HG02759 (cell line): ENCODE measurements at regions not wholly inside any gene's neighbourhood (a gene's known extent, or its start where the extent isn't known, plus 50 kb on each side); places are given as distances from the start of the nearest gene placed in this dataset.

Source experiments
- ATAC-seq: cut with Tn5 transposase; IDR thresholded peaks from one replicate; pipeline ENCODE4 v1.9.1; 2021; ENCODE audit warnings: mild to moderate bottlenecking, moderate library complexity; ENCODE audit not compliant: unreplicated experiment

- ATAC-seq, result no peak
Observed at GRCh38 chr1:234750922-234751627, 141.1 kb upstream of the IRF2BP2 start.

GRCh38 chr1:234748713-234749112 is 138.7 kb upstream of the IRF2BP2 start:
- ATAC-seq, result no peak

GRCh38 chr1:234748066-234748465 is 138.1 kb upstream of the IRF2BP2 start:
- no peak for ATAC-seq

- no peak for ATAC-seq
Observed at GRCh38 chr1:234746798-234747196, 136.8 kb upstream of the IRF2BP2 start.

- ATAC-seq, result no peak
Observed at GRCh38 chr1:234745844-234746797, 136.1 kb upstream of the IRF2BP2 start.

- ATAC-seq, result no peak
Observed at GRCh38 chr1:234745276-234745675, 135.3 kb upstream of the IRF2BP2 start.

GRCh38 chr1:234743791-234744611 is 134.0 kb upstream of the IRF2BP2 start:
- ATAC-seq, result no peak

GRCh38 chr1:234742622-234743021 is 132.6 kb upstream of the IRF2BP2 start:
- ATAC-seq, result no peak

- no peak for ATAC-seq
Observed at GRCh38 chr1:234737967-234738314, 128.0 kb upstream of the IRF2BP2 start.

GRCh38 chr1:234735916-234736315 is 125.9 kb upstream of the IRF2BP2 start:
- ATAC-seq, result no peak

- no peak for ATAC-seq
Observed at GRCh38 chr1:234735476-234735875, 125.5 kb upstream of the IRF2BP2 start.

GRCh38 chr1:234734869-234735268 is 124.9 kb upstream of the IRF2BP2 start:
- no peak for ATAC-seq

- no peak for ATAC-seq
Observed at GRCh38 chr1:234734412-234734835, 124.4 kb upstream of the IRF2BP2 start.

GRCh38 chr1:234733427-234733826 is 123.4 kb upstream of the IRF2BP2 start:
- no peak for ATAC-seq

GRCh38 chr1:234732671-234733390 is 122.9 kb upstream of the IRF2BP2 start:
- no peak for ATAC-seq

- no peak for ATAC-seq
Observed at GRCh38 chr1:234732260-234732659, 122.3 kb upstream of the IRF2BP2 start.

- ATAC-seq, result peak; percentile 40
Observed at GRCh38 chr1:234731569-234732085, 121.6 kb upstream of the IRF2BP2 start.

GRCh38 chr1:234730770-234731568 is 121.0 kb upstream of the IRF2BP2 start:
- ATAC-seq, result peak; percentile 74

- no peak for ATAC-seq
Observed at GRCh38 chr1:234730475-234730769, 120.4 kb upstream of the IRF2BP2 start.
